ENCODE measurements at regions not wholly inside any gene's neighbourhood (a gene's known extent, or its start where the extent isn't known, plus 50 kb on each side); places are given as distances from the start of the nearest gene placed in this dataset.

GRCh38 chr11:115764176-115764575, 260.0 kb upstream of the CADM1 start:
- DNase-seq (ENCODE audit: extremely low read depth in 1 of 11, low read depth in 9 of 11, low spot score in 4 of 11): no peak

GRCh38 chr11:115761817-115762216, 257.6 kb upstream of the CADM1 start:
- no peak for DNase-seq (ENCODE audit: extremely low read depth in 1 of 11, low read depth in 9 of 11, low spot score in 4 of 11)

- no peak for DNase-seq (ENCODE audit: extremely low read depth in 1 of 11, low read depth in 9 of 11, low spot score in 4 of 11)
These were observed 257.1 kb upstream of the CADM1 start for GRCh38 chr11:115761348-115761747.

DNA sequence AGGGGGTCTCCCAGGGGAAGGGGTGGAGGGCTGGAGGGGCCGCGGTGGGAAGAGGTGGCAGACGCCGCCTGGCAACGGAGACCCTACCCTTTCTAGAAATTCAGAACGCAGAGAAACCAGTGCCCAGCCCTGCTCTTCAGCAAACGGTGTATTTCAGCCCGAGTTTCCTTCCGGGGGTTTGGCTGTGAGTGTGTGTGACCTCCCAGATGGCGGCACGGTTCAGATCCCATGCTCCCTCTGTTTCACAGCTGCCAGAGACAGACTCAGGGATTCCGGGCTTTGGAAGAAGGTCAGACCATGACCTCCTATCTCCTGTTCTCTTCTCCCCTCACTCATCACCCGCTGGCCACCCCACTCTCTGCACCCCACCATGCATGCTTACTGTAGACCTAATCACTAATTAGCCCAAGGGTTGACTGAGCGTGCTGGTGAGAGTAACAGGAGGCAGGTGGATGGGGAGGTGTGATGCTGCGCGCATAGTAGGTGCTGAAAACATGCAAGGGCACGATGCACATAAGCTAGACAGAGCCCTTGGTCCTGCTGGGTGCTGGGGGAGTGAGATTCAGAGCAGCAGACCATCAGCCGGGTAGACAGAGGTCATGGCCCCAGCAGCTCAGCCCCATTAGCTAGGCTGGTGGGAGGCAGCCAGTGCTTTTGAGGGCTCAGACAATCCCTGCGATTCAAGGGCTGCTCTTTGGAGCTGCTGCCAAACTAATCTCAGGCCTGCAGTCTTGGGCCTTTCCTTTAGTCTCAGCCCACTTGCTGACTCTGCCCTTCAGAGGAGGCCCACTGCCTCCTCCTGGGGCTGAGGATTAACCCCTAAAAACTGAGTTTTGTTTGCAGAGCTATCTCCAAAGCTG, 256.5 kb upstream of the CADM1 start:
- DNase-seq (ENCODE audit: extremely low read depth in 1 of 11, low read depth in 9 of 11, low spot score in 4 of 11): no peak

- peak in 3 of 11 donors; percentile 28 to 42 (median 35) for DNase-seq (ENCODE audit: extremely low read depth in 1 of 11, low read depth in 9 of 11, low spot score in 4 of 11)
These were observed 255.6 kb upstream of the CADM1 start for GRCh38 chr11:115759622-115760460.

DNA sequence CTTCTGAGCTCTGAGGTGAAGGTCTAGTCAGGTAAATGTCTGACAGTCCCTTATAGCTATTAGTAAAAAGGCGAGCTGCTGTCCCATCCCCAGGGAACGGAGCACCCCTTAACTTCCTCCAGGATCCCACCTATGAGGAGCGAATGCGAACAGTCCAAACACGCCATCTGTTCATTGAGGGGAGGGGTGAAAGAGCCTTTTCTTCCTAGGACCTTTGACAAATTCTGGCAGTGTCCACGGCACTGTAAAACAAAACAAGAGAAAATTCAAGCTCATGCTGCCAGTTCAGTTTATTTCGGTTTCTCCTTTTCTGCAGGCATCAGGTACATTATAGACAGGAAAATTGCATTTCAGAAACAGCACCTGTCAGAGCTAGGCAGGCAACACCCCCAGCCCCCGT, 253.8 kb upstream of the CADM1 start:
- DNase-seq (ENCODE audit: extremely low read depth in 1 of 11, low read depth in 9 of 11, low spot score in 4 of 11): no peak

DNA sequence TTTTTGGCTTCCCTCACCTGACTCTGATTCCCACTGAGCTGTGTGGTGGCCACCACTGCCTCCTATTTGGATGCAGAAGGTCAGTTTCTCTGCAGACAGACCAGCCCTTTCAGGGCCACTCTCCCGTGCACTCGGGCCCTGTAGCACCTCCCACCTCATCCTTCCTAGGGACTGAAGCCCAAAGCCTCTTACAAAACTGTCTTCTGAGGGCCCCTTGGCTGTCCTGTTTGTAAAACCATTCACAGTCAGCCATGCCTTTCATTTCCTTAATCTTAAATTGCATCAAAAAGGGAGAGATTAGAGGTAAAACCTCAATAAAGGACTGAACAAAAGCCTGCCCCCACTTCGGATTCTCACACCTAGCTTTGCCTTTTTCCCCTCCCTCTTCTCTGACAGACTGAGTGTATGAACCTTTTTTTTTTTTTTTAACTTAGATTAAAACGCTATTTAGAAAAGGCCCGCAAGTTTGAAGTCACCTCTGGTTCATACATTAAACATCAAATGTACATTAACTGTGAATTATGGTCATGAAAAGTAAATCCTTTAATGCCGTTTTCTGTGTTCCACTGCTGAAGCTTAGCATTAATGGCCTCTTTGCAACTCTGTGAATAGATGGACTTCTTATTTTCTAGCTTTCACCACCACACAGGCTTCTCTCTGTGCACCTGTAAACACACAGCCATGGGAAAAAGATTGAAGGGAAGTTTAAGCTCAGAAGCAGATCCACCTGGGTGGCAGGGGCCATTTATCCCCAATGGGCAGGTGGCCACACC, 247.2 kb upstream of the CADM1 start:
- DNase-seq (ENCODE audit: extremely low read depth in 1 of 11, low read depth in 9 of 11, low spot score in 4 of 11): no peak

- no peak for DNase-seq (ENCODE audit: extremely low read depth in 1 of 11, low read depth in 9 of 11, low spot score in 4 of 11)
These were observed 241.6 kb upstream of the CADM1 start for GRCh38 chr11:115745610-115746512.

- no peak for DNase-seq (ENCODE audit: extremely low read depth in 1 of 11, low read depth in 9 of 11, low spot score in 4 of 11)
These were observed 240.9 kb upstream of the CADM1 start for GRCh38 chr11:115745066-115745465.

DNA sequence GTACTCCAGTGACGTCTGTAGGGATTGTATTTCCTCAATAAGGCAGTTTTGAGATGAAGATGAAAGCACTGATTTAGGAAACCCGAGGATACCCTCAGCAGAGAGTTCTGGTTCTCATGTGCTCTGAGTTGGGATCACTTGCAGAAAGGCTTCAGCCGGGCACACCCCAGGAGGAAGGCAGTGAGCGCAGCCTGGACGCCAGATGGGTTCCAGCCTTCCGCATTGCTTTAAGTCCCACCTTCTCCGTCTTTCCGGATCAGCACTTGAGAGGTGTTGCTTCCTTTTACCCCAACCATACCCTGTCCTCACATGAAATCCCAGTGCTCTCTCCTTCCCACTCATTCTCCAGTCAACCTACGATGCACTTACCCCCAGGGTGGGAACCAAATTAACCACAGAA, 239.5 kb upstream of the CADM1 start:
- DNase-seq (ENCODE audit: extremely low read depth in 1 of 11, low read depth in 9 of 11, low spot score in 4 of 11): no peak

GRCh38 chr11:115741376-115742107, 237.3 kb upstream of the CADM1 start:
- no peak for DNase-seq (ENCODE audit: extremely low read depth in 1 of 11, low read depth in 9 of 11, low spot score in 4 of 11)

DNA sequence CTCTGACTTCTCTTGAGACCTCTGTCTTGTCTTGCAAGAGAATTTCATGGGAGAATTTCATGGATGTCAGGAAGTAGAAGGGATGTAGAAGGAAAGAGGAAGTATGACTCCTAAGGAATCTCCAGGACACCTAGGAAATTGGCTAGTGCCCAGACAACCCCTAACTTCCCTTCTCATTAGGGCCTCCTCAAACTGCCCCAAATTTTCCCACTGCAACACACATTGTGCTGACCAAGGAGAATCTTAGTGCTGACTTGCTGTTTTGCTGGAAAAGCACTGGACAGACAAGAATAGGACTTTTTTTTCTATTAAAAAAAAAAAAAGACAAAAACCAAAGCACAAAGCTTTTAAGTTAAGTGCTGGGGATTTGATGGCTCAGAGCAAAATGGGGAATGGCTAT, 236.1 kb upstream of the CADM1 start:
- no peak for DNase-seq (ENCODE audit: extremely low read depth in 1 of 11, low read depth in 9 of 11, low spot score in 4 of 11)

- no peak for DNase-seq (ENCODE audit: extremely low read depth in 1 of 11, low read depth in 9 of 11, low spot score in 4 of 11)
These were observed 235.7 kb upstream of the CADM1 start for GRCh38 chr11:115739878-115740277.

DNA sequence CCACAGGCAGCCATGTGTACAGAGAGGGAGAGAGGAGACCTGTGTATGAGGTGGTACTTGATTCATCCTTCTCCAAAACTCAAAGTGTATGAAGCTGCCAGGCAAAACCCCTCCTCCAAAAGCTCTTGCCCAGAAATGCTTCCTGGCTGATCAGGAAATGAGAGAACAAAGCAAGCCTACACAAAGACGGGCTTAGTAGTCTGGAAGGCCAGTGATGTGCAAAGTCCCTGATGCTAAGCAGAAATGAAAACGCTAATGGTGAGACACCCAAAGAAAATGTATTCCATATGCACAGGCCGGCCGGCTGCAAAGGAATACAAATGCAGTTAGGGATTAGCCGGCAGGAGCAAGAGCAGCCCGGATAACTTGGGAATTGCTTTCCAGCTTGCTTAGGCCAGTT, 234.9 kb upstream of the CADM1 start:
- no peak for DNase-seq (ENCODE audit: extremely low read depth in 1 of 11, low read depth in 9 of 11, low spot score in 4 of 11)

- DNase-seq (ENCODE audit: extremely low read depth in 1 of 11, low read depth in 9 of 11, low spot score in 4 of 11): no peak
These were observed 233.7 kb upstream of the CADM1 start for GRCh38 chr11:115737875-115738274.

DNA sequence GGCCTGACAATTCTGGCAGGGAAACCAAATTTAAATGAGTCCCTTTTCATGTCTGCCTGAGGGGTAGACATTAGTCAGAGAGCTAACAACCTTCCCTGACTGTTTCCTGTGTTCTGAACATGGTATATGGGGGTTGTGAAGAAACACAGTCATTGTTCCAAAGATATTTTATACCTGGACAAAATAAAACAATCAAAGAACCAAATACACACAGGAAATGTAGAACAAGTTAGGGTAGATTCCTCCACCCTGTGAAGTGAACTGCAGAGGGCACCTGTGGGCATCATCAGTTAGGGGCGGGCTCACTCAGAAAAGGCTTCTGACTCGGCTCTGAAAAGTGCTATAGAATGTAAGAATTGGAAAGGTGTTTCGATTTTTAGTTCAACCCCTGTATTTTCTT, 231.9 kb upstream of the CADM1 start:
- no peak for DNase-seq (ENCODE audit: extremely low read depth in 1 of 11, low read depth in 9 of 11, low spot score in 4 of 11)

DNA sequence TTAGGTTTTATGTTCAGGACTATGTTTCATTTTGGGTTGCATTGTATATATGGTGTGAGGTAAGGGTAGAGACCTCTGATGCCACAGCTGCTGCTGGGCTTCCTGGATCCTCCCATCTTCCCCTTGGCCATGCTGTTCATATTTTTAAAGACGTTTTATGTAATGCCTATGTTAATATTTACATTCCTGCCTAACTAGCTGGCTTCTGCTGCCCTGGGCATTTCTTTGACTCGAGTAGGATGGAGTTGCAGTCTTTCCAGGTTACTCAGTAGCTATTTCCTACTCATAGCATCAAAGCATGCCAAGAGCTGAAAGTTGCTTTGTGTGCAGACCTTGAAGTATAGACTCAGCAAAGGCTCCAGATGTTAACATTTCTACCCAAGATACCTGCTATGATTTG, 220.5 kb upstream of the CADM1 start:
- no peak for DNase-seq (ENCODE audit: extremely low read depth in 1 of 11, low read depth in 9 of 11, low spot score in 4 of 11)

DNA sequence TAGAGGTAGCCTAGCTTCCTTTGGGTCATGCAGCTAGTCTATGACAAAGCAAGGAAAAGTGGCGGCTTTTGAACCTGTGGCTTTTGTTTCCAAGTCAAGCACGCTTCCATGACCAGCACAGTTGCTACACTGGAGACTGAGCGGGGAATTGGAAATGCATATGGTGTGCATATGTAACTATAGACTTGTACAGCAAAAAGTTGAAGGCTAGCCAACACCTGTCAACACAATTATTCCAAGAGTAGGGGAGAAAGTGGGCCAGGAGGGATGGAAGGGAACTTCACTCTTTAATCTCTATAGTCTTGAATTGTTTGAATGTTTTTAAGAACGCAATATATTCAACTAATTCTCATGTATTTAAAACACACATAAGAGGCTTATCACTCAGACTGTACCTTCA, 218.5 kb upstream of the CADM1 start:
- no peak for DNase-seq (ENCODE audit: extremely low read depth in 1 of 11, low read depth in 9 of 11, low spot score in 4 of 11)

All from renal cortex interstitium (tissue), 11 donors.